ENCODE measurements at regions not wholly inside any gene's neighbourhood (a gene's known extent, or its start where the extent isn't known, plus 50 kb on each side); places are given as distances from the start of the nearest gene placed in this dataset.

- Mint-ChIP-seq H3K27me3 (no peaks in the 10 kb centered on the region), H3K27ac (no peak overlapping the region), H3K9me3 (peaks cover 24% of the 10 kb centered on the region), H3K36me3 (no peaks in the 10 kb centered on the region), H3K4me1 (no peaks in the 10 kb centered on the region), H3K4me3 (no peak overlapping the region)
- DNase-seq: no peak
These were observed 160.5 kb downstream of the CSNK2A3 start for GRCh38 chr11:11192541-11192940.

DNA sequence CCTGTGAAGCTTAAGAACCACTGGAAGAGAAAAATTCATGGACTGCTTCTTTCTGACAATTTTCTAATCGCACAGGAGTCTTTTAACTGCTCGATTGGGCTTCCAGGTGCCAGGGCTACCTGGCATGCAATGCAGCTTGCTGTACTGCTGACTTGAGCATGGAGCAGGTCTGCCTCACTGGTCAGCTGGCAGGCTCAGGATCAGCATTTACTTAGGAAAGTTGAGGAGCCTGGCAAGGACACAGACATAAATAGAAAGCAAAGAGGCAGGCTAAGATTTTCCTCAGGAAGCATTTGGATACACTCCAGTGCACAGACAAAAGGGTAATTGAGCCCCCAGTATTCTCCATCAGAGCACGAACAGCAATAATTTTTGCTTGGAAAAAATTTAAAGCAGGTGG lies 163.5 kb downstream of the CSNK2A3 start:
- Mint-ChIP-seq H3K36me3 (no peaks in the 10 kb centered on the region), H3K4me1 (no peaks in the 10 kb centered on the region), H3K27ac (no peak overlapping the region), H3K4me3 (no peak overlapping the region), H3K9me3 (peaks cover 21% of the 10 kb centered on the region), H3K27me3 (no peaks in the 10 kb centered on the region)
- no peak for DNase-seq

- Mint-ChIP-seq H3K27ac (no peak overlapping the region), H3K4me1 (no peaks in the 10 kb centered on the region), H3K4me3 (no peak overlapping the region), H3K9me3 (peaks cover 10% of the 10 kb centered on the region), H3K27me3 (peaks cover 7% of the 10 kb centered on the region), H3K36me3 (no peaks in the 10 kb centered on the region)
- DNase-seq: no peak
These were observed 166.8 kb downstream of the CSNK2A3 start for GRCh38 chr11:11186249-11186648.

DNA sequence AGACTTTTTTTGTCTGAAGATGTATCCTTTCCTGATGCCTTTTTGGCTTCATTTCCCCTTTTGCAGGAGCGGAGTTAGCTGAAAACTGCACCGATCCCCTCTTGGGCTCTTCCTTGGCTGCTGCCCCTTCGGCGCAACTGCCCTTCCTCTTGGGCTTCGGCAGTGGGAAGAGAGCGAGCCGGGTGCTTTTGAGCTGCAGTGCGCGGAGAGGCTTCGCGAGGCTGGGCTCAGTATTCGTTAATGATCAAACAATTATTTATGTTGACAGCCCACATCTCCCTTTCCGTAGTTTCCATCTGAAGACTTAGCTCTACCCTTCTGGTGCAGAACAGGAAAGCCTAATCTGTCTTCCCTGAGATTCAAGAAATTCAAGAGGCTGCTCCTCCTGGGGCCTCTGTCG lies 170.8 kb downstream of the CSNK2A3 start:
- Mint-ChIP-seq H3K27ac (no peak overlapping the region), H3K36me3 (no peaks in the 10 kb centered on the region), H3K4me1 (no peaks in the 10 kb centered on the region), H3K9me3 (no peaks in the 10 kb centered on the region), H3K4me3 (no peak overlapping the region), H3K27me3 (peaks cover 7% of the 10 kb centered on the region)
- DNase-seq: no peak

DNA sequence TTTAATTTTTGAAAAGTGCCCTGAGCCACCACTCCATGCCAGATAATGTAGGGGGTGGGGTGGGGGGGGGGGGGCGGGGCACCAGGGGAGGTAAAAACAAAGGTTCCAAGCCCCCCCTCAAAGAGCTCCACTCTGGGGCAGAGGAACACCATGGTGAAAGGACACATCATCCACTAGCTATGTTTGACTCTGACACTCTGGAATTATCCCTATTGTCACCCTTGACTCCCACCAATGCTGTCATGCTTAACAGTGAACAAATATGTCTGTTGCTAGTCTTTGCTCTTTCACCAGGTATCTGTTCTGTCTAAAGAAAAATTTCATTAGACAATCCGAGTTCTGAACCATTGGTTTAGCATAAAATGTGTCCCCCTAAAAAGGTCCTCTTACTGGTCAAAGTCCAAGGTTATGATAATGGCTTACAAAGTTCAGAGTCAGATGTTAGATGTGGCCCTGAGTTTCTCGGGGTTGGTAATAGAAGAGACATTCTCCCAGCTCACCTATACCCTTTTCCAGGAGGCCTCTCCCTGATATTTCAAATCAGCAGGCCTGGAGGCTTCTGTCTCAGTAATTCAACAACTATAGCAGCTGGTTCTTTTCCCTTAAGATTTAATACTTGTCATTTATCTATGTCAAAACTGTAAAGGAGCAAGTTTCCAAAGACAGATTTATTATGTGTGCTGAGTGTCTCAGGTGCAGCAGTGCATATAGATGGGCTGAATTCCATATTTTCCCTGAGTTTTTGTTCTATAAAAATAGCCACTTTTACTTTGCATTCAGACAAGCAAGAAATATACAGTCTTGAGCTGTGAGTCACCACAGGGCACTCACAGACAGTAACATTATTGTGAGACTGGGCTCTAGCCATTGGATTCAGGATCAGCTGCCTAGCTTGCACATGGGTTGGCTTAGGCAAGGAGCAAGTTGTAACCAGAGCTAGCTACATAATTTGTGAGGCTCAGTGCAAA lies 174.1 kb downstream of the CSNK2A3 start:
- H3K4me1 Mint-ChIP-seq: no peaks in the 10 kb centered on the region
- no peak overlapping the region for H3K27ac Mint-ChIP-seq
- no peaks in the 10 kb centered on the region for H3K36me3 Mint-ChIP-seq
- no peak overlapping the region for H3K4me3 Mint-ChIP-seq
- peaks cover 7% of the 10 kb centered on the region for H3K27me3 Mint-ChIP-seq
- no peak for DNase-seq
- H3K9me3 Mint-ChIP-seq: no peaks in the 10 kb centered on the region

- Mint-ChIP-seq H3K36me3 (no peaks in the 10 kb centered on the region), H3K27me3 (peaks cover 3% of the 10 kb centered on the region), H3K27ac (no peak overlapping the region), H3K4me3 (no peak overlapping the region), H3K9me3 (no peaks in the 10 kb centered on the region), H3K4me1 (no peaks in the 10 kb centered on the region)
- no peak for DNase-seq
These were observed 175.8 kb downstream of the CSNK2A3 start for GRCh38 chr11:11177156-11177808.

GRCh38 chr11:11173316-11174025 lies 179.6 kb downstream of the CSNK2A3 start:
- H3K36me3 Mint-ChIP-seq: no peaks in the 10 kb centered on the region
- no peak overlapping the region for H3K4me3 Mint-ChIP-seq
- peaks cover 5% of the 10 kb centered on the region for H3K4me1 Mint-ChIP-seq
- no peaks in the 10 kb centered on the region for H3K27me3 Mint-ChIP-seq
- no peak for DNase-seq
- no peak overlapping the region for H3K27ac Mint-ChIP-seq
- no peaks in the 10 kb centered on the region for H3K9me3 Mint-ChIP-seq

- Mint-ChIP-seq H3K36me3 (no peaks in the 10 kb centered on the region), H3K27me3 (no peaks in the 10 kb centered on the region), H3K4me3 (no peak overlapping the region), H3K27ac (no peak overlapping the region), H3K4me1 (peaks cover 5% of the 10 kb centered on the region), H3K9me3 (no peaks in the 10 kb centered on the region)
- DNase-seq: peak; percentile 18
These were observed 181.2 kb downstream of the CSNK2A3 start for GRCh38 chr11:11171854-11172253.

GRCh38 chr11:11171285-11171684 lies 181.8 kb downstream of the CSNK2A3 start:
- H3K4me1 Mint-ChIP-seq: peaks cover 5% of the 10 kb centered on the region
- H3K36me3 Mint-ChIP-seq: no peaks in the 10 kb centered on the region
- no peaks in the 10 kb centered on the region for H3K27me3 Mint-ChIP-seq
- no peaks in the 10 kb centered on the region for H3K9me3 Mint-ChIP-seq
- H3K27ac Mint-ChIP-seq: no peak overlapping the region
- DNase-seq: no peak
- no peak overlapping the region for H3K4me3 Mint-ChIP-seq

DNA sequence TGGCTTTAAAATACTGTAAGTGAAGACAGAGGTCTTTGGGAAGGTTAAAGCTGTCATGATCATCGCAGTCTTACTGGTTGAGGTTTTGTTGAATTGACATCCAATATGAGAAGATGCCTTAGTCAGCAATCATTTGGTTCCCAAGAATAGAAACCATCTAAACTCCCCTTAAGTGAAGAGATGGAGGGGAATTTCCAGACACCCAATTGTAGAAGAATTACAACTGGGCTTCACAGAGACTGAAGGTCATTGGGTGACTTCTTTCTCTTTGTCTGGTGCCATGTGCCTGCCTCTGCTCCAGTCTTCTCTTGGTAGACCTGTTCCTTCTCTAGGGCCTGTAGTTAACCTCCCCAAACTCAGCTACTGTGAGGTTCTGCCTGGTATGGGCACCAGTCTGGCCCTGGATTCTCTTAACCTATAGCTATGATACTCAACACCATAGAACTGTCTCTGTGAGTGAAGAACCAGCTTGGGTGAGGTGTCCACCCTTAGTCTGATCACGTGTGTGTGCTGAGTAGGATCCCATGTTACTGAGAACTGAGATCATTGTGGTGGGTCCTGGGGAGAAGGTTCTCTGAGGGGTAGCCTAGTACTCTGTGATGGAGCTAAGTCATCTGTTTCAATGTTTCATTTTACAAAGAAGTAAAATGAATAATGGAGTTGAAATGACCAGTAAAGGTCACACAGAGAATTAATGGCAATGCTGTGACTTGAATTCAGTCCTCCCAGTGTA lies 182.5 kb downstream of the CSNK2A3 start:
- no peak for DNase-seq
- Mint-ChIP-seq H3K4me3 (no peak overlapping the region), H3K36me3 (no peaks in the 10 kb centered on the region), H3K27me3 (no peaks in the 10 kb centered on the region), H3K9me3 (no peaks in the 10 kb centered on the region), H3K4me1 (peaks cover 5% of the 10 kb centered on the region), H3K27ac (no peak overlapping the region)

DNA sequence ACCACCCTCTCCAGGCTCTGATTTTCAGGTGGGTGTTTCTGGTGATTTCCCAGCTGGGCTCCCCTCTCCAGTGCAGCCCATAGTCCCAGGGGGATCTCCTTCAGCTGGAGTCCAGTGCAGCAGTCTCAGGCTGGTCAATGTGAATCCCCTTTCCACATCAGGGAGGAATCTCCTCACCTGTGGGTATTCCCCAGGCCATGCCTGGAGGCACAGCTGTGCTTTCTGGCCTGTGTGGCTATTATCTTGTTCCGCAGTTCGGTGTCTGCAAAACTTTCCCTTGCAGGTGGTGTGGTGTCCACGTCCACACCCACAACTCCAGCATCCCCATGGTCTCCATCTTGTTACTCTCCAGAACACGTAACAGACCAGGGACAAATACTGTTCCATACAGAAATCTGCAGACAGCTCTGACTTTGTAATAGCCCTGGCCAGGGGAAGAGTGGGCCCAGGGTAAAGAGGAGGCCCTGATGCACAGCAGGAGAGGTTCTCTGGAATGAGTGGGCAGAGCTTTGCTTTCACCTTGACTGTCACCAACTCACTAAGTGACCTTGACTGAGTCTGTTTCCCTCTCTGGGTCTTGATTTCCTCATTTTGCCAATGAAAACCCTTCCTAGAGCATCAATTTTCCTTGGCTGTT lies 183.2 kb downstream of the CSNK2A3 start:
- no peak for DNase-seq
- no peaks in the 10 kb centered on the region for H3K9me3 Mint-ChIP-seq
- no peaks in the 10 kb centered on the region for H3K36me3 Mint-ChIP-seq
- no peak overlapping the region for H3K4me3 Mint-ChIP-seq
- H3K27me3 Mint-ChIP-seq: no peaks in the 10 kb centered on the region
- no peak overlapping the region for H3K27ac Mint-ChIP-seq
- peaks cover 5% of the 10 kb centered on the region for H3K4me1 Mint-ChIP-seq

DNA sequence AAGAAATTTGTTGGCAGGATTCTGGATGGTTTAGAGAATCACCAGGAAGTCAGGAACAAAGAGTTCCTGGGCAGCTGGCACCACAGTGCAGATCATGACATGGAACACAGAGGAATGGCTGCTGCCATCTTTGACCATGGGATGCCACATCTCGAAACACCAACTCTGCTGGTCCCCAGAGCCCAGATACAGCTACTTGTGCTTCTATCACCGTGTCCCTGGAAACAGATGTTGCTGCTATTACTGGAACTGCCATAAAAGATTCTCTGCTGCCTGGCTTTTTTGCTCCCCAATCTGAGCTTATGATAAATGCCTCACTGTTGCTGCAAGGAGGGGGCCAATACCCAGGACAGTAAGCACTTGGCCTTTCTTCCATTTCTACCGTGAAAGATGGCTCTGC lies 185.2 kb downstream of the CSNK2A3 start:
- peaks cover 5% of the 10 kb centered on the region for H3K4me1 Mint-ChIP-seq
- H3K36me3 Mint-ChIP-seq: no peaks in the 10 kb centered on the region
- H3K27ac Mint-ChIP-seq: no peak overlapping the region
- DNase-seq: no peak
- H3K4me3 Mint-ChIP-seq: no peak overlapping the region
- no peaks in the 10 kb centered on the region for H3K27me3 Mint-ChIP-seq
- no peaks in the 10 kb centered on the region for H3K9me3 Mint-ChIP-seq

DNA sequence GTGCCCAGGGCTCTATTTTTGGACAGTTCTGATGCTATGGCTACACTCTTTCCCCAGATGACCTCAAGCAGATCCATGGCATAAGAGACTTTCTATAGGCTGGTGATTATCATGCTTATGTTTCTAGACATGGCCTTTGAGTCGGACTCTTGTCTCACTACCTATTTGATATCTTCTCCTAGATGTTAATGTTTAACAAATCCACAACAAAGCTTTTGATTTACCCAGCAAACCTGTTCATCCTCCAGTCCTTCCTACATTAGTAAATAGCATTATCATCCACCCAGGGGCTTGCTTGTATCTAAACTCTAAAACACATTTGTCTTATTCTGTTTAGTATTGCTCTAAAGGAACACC lies 188.7 kb downstream of the CSNK2A3 start:
- Mint-ChIP-seq H3K36me3 (no peaks in the 10 kb centered on the region), H3K27me3 (no peaks in the 10 kb centered on the region), H3K4me3 (no peak overlapping the region), H3K4me1 (no peaks in the 10 kb centered on the region), H3K27ac (no peak overlapping the region), H3K9me3 (no peaks in the 10 kb centered on the region)
- DNase-seq: no peak

GRCh38 chr11:11163669-11164333 lies 189.2 kb downstream of the CSNK2A3 start:
- H3K36me3 Mint-ChIP-seq: no peaks in the 10 kb centered on the region
- H3K4me1 Mint-ChIP-seq: no peaks in the 10 kb centered on the region
- H3K9me3 Mint-ChIP-seq: no peaks in the 10 kb centered on the region
- DNase-seq: no peak
- H3K27ac Mint-ChIP-seq: no peak overlapping the region
- H3K4me3 Mint-ChIP-seq: no peak overlapping the region
- H3K27me3 Mint-ChIP-seq: no peaks in the 10 kb centered on the region

Data from activated naive CD8-positive, alpha-beta T cell treated with anti-CD3 and anti-CD28 coated beads for 36 hours (primary cell).